C4-2B (cell line): ENCODE measurements at regions not wholly inside any gene's neighbourhood (a gene's known extent, or its start where the extent isn't known, plus 50 kb on each side); places are given as distances from the start of the nearest gene placed in this dataset.

Experiments used
- ZFX ChIP-seq: fragments of 450-650 bp; IDR thresholded peaks from 2 replicates; pipeline ENCODE4 v1.6.1; 2017
- TF ChIP-seq, protein P1 (sequence below): fragments of 450-650 bp; conservative IDR thresholded peaks from 2 replicates; pipeline ENCODE4 v1.5.1; 2017; ENCODE audit warnings: mild to moderate bottlenecking

DNA sequence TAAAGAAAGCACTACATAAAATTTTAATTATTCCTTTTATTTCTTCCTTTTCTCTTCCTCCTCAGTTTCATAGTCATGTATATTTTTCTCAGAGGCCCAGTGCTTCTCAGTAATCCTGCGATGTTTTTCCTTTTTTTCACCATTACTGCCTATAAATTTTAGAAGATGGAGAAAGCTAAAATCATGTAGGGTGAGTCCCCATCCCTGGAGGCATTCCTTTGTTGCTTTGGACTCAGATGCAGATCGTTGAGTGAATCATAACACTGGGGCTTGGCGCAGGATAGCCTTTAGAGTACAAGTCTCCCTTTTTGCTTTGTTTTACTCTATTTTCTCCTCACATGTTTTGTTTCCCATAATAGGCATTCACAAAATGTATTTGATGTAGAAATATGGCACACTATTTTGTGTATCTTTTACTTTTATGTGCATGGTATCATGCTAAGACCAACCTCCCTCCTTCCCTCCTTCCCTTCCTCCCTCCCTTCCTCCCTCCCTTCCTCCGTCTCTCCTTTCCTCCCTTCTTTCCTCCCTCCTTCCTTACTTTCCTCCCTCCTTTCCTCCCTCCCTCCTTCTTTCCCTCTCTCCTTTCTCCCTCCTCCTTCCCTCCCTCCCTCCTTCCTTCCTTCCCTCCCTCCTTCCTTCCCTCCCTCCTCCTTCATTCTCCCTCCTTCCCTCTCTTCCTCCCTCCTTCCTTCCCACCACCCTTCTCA, 72.4 kb downstream of the NUDT12 start:
- TF ChIP-seq, protein P1, sequence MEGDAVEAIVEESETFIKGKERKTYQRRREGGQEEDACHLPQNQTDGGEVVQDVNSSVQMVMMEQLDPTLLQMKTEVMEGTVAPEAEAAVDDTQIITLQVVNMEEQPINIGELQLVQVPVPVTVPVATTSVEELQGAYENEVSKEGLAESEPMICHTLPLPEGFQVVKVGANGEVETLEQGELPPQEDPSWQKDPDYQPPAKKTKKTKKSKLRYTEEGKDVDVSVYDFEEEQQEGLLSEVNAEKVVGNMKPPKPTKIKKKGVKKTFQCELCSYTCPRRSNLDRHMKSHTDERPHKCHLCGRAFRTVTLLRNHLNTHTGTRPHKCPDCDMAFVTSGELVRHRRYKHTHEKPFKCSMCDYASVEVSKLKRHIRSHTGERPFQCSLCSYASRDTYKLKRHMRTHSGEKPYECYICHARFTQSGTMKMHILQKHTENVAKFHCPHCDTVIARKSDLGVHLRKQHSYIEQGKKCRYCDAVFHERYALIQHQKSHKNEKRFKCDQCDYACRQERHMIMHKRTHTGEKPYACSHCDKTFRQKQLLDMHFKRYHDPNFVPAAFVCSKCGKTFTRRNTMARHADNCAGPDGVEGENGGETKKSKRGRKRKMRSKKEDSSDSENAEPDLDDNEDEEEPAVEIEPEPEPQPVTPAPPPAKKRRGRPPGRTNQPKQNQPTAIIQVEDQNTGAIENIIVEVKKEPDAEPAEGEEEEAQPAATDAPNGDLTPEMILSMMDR = no peak
- TF ChIP-seq ZFX = no peak
